Stimulated activated CD4-positive, alpha-beta T cell treated with anti-CD3 and anti-CD28 coated beads, TNF-alpha, amount 100 ng/mL, for 4 hours (primary cell): ENCODE measurements at regions not wholly inside any gene's neighbourhood (a gene's known extent, or its start where the extent isn't known, plus 50 kb on each side); places are given as distances from the start of the nearest gene placed in this dataset.

Experiments
- DNase-seq, 3 experiments: peaks; one replicate each; pipeline ENCODE4 v3.0.0-alpha.2; 2020; ENCODE audit warnings: low read depth in 3 of 3

DNA sequence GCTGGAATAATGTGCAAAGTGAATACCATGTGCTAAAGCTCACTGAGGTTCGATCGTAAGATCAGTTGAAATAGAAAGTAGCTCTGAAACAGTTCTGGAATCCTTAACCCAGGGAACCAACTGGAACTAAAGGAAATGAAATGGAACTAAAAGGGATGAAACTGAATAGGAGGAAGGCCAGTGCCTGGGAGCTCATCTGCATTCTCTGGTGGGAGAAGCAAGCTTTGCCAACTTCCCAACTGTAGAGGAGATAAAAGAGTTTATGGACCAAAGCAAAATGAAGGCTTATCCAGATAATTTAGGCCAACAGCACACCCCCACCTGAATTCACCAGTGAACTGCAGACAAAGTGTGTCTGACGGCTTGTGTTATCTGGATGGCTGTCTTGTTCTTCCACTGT is 188.6 kb upstream of the HABP2 start:
- no peak for DNase-seq

DNA sequence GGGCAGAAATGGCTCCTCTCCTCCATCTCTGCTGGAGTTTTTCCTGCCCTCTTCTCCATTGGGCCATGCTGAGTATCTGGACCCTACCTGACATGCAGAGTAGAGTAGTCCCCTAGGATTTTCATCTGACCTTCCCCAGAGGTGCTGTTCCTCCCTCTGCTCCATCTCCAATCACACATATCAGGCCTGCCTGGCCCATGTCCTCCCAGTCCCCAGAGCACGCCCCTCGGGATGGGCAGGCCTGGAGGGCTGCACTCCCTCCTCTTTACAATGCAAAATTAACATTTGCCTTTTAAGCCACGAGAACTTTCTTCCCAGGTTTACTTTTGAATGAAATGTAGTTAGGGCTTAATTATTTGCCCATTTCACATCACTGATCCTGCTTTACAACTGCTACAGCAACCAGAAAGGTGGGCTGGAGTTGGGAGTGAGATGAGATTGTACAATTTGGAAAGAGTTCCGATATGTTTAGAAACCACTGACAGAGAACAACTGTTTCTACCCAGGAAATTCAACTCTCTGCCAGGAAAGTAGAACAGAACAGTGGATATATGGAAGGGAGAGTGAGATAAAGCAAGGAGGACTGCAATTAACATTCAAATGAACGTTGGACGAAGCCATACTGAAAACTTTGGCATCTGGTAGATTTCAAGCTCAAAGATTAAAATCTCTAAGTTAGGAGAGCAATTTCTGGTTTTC is 184.0 kb upstream of the HABP2 start:
- no peak for DNase-seq

DNA sequence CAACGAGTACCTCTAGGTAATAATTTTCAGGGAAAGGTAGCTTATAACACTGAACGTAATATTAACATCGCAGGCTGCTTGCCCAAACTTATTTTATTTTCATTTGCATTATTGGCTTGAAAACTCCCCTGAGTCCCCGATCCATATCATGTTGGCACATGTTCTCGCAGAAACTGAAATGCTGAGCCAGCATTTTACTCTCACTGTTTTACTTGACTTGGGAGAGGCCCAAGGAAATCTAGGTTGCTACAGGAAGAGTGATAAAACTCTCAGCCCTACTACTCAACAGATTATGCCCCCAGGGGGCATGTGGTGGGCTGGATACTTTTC is 183.5 kb upstream of the HABP2 start:
- DNase-seq = no peak

DNA sequence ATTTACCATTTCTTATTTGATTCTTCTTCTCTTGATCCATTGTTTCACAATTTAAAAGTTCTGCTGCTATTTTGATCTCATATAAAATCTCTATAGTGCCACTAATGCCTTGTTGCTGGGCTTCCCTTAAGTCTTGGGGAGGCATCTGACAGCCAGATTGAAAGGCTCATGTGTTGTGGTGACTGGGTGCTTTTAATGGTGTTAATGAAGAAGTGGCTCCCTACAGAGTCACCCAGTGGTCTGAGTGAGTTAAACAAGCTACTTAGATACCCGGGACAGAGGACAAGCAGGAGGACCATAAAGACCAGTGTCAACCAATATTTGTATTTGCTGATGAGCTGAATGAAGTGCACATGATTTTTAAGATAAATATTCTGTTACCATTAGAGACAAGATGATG is 176.4 kb upstream of the HABP2 start:
- no peak for DNase-seq

DNA sequence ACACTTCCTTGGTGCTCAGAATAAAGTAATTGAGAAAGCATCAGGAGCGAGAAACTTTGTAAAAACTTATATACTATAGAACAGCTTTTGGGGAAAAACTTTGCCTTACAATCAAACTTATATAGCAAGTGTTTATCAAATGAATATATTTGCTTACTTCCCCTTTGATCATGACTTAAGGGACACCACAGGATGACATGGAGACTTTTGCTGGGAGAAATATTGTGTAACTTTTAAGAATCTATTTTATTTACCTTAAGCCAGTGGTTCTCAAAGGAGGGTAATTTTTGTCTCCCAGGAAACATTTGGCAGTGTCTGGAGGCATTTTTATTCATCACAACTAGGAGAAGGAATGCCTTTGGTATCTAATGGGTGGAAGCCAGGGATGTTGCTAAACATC is 173.8 kb upstream of the HABP2 start:
- no peak for DNase-seq

DNA sequence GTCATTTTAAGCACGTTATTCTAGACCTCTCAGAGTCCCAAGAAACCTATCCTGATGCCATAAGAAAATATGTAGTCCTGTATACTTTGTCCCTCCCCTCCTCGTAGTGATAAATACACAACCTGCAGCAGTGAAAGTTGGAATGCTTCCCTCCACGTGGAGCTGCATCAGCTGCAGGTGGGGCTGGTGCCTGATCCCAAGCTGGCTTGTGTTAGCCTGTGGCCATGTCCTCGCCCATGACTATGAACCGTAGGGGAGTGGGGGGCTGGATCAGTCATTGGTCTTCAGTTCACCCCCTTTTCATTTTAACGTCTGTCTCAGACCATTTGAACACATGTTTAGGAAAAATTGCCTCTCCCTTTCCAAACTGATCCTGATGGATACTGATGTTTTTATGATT is 171.4 kb upstream of the HABP2 start:
- DNase-seq = no peak

DNA sequence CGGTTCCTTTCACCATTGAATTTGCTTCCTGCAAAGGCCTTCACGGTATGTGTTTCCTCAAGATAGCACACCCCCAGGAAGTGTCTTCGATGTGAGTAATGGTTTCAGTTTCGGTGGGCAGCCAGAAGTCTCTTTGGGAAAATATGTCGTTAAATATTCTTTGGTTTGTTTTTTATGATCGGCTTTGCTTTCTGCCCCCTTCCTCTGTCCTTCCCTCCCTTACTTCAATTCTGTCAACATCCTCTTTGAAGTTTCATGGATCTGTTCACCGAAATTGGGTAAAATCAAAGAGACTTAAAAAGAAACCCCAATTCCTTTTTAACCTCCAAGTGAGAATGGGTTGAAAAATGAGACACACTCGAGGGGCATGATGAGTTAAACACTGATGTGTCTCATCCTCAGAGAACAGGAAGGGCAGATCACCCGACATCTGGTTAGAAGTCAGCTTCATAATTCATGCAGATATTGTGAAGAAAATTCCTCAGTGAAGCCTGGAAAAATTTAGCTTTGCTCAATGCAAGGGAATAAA is 170.8 kb upstream of the HABP2 start:
- DNase-seq = no peak

DNA sequence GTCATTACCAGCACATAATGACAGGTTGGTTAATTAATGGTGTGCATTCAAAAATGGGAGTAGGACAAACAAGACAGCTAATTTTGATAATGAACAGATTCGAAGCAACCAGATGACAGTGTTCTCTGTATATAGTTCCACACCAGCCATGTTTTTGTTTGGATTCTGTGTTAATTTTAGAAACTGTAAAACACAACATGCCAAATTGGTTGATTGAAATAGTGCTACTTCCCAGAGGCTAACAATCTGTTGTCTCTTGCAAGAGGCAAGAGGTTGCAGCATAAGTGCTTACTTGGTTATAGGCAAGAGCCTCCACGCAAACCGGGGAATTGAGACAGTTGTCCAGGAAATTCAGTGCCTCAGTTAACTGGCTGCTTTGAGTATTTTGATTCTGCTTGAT is 170.2 kb upstream of the HABP2 start:
- DNase-seq = no peak

DNA sequence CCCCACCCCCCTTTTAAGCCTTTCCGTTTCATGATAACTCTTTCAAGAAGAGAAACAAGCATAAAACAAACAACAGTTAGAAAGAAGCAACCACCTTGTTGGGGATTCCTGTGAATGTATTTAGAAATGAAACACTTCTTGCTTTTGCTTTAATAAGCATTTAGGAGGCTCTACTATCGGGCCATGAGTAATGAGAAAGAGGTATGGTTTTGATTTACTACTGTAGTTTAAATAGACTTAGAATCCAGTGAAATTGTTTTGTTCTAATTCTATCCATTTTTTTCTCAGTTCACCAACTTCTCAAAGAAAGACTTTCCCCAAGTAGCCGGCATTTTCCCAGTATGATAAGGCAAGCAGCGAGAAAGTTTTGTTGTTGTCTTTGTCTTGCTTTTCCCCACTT is 168.7 kb upstream of the HABP2 start:
- DNase-seq = no peak

DNA sequence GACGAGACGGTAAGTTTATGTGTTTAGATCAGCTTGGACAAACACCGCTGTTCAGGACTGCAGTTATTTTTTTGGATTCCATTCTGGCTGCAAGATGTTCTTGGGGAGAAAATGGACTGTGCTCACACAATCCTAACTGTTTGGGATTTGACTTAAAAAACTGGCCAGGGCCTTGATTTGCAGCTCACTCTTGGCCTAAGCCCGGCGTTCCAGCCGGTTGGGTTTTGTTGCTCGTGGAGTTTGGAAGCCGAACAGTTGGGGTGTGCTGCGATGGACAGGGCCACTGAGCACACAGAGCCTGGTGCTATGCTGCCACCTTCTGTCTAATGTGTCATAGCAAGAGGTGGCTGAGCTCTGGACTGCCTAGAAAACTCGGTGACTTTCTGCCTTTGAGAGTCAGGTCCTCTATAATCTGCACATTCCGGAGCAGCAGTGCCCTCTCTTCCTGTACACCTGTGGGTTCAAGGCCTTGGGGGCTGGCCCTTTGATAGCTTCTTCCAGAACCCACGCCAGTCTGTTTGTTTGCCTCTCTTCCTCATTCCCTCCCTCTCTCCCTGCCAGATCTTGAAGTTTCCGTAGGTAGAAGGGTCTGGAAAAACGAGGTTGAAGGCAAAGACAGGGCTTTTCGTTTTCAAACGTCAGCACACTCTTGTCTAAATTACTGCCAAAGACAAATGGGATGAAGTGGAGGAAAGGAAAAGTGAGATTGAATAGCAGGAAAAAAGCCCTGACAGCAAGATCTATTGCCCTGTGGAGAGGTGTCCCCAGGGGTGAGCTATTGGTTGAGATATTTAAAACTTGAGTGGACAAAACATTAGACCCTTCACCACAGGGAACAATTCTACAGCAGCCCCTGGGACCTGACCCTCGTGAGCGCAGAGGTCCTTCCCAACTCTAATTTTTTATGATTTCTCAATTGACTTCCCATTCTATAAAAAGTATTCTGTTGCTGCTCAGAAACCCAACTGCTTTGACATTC is 167.5 kb upstream of the HABP2 start:
- DNase-seq = peak; percentile 12 to 14 (median 13)

DNA sequence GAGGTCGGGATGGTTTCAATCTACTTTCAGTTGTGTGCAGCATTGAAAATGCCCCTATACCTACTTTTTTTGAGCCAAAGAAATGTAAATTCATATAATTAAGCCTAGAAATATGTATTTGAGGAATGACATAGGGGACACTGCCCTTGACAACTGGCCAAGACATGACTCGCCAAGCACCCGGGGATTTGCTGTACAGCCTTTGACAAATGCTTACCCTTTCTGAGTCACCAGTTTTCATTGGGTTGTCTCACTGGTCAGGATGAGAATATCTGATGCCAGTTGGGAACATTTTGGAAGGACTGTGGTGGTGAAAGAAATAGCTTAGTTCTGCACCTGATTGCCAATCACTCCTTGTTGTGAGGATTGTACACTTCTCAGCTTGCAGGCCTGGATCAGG is 166.8 kb upstream of the HABP2 start:
- DNase-seq = no peak

DNA sequence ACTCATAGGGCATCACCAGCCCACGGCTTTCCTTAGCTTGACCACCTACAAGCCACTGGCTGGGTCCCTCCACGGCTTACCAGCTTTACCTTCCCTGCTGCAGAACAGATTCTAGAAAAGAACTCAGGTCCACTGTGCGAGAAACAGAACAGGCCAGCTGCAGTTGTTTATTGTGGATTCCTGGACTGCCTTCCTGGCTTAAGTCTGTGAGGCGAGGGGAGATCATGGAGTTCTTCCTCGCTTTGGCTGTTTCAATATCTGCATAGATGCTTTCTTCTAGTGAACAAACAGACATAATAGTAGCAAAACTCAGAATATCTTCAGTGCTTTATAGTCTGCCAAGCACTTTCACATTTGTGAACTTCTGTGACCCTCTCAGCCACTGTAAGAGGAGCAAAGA is 162.9 kb upstream of the HABP2 start:
- DNase-seq = no peak

DNA sequence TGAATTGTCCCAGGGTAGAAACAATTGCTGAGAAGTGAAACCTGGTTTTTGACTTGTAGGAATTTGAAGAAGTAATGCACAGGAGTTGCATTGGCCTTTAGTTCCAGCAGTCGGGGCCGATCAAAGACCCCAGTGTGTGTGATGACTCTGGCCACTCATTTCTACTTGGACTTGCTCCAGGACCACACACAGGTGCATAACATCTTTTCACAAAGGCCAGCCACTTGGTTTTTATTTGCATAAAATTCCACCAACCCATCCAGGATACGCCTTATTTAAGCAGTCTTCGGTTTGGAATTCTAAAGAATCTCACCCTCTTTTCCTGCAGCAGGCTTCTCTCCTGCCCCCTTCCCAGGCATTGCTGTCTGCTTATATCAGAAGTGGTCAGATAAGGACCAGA is 162.0 kb upstream of the HABP2 start:
- DNase-seq = no peak

DNA sequence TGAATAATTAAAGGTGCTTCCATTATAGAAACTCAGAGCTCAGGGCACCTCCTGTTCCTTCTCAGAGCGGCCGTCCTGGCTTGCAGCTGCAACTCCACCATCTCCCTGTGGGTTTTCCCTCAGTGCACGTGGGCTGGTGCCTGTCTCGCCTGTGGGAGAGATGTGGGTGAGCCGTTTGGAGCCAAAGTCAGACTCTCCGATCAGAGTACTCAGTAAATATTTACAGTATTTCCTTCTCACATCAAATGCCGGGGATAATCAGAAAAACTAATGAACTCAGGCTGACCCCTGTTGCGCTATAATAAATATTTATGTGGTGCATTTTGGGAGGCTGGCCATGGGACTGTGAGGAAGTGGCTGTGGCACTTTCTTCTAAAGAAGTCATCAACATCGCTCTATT is 155.8 kb upstream of the HABP2 start:
- no peak for DNase-seq

DNA sequence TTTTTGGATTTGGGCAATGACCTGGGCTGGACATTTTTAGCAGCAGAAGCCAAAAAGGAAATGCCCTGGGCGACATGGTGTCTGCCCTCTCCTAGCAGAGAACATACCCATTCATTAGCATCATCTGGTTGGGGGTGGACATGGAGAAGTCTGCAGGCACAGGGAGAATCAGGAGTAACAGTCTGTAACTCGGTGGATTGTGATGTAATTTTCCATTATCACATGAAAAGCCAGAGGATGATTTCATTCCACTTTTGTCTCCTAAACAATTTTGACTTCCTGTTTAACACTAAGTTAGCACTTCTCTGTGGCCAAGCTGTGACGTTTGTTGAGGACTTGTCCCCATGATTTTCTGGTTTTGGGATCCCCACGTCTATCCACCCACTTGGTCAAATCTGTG is 153.8 kb upstream of the HABP2 start:
- DNase-seq = no peak

DNA sequence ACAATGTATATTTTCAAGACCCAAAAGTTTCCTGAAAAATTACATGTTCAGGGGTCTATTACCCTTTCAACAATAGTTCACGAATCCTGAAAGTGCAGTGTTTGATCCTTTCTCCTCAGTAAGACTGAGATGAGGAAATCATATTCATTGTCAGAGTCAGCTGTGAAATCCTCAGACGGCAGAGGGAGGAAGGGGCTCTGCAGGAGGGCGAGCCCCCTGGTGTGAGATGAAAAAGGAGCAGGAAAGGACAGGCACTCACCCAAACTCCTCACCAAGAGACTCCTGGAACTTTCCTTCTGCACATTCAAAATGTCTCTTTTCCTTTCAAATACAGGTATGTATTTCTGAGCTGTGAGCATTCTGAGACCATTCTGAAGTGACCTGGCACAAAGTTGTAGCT is 150.3 kb upstream of the HABP2 start:
- no peak for DNase-seq

DNA sequence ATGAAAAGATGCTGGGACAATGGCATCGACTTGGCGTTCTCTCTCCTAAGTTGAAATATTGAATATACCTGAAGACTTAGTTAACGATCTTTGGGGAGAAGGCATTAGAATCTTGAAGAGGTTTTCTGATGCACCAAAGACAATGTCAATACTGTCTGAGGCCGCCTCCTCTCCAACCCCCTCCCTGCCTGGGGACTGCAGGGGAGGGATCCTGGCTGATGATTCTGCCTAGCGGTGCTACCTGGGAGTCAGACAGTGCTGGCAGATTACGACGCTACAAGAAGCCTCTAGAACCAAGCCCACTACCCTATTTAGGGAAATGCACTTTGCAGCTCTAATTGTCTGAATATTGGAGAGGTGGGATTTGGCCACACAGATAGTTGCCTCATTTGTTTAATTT is 145.6 kb upstream of the HABP2 start:
- no peak for DNase-seq

DNA sequence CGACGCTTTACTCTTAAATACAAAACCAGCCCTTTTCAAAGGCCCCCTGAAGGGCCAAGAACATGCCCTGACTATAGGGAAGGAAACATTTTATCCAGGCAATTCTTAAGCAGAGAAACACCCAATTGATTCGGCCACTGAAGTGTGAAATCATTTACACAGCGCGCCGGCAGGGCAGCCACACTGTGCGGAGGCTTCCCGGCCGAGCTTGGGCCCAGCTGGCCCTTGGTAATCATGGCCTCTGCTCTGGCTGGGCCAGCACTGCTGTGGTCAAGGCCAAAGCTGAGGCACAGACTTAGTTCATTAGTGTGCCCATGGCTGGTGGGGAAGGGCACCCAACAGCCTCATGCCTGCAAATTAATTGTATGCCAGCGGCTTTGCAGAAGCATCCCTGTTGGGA is 143.7 kb upstream of the HABP2 start:
- DNase-seq = no peak

DNA sequence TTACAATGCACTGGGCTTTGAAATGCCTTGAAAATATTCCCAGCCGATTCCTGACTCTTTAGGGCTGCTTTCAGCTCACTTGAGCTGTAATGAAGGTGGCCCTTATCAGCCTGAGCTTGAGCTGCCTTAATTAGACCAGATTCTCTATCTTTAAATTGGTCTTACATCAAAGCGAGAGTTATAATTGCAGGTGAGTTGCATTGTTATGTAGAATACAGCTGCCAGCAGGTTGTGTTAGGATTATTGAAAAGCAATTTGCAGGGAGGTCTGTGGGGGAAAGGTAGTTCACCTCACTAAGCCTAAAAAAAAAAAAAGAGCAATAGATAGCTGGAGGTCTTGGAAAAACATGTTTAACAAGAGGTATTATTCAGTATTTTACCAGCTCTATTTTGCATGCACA is 142.2 kb upstream of the HABP2 start:
- no peak for DNase-seq

DNA sequence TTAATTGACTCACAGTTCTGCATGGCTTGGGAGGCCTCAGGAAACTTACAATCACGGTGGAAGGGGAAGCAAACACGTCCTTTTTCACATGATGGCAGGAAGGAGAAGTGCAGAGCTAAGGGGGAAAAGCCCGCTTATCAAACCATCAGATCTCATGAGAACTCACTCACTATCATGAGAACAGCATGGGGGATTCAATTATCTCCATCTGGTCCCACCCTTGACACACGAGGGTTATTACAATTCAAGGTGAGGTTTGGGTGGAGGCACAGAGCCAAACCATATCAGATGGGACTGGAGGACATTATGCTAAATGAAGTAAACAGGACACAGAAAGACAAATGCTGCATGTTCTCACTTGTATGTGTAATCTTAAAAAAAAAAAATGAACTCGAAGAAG is 141.4 kb upstream of the HABP2 start:
- DNase-seq = no peak

DNA sequence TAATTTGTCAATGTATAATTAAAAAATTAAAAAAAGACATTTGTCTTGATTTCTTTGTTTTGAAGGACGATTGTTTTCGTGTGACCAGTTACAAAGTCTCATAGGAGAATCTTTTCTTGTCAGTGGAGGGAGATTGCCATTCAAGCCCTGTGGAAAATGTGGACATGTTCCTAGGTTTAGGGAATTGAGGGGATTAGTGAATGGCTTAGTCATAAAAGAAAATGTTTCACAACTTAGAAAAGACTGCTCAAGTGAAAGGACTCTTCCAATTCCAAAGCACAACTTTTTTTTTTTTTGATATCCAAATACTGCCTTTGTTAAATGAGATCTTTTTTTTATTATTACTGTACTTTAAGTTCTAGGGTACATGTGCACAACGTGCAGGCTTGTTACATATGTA is 140.7 kb upstream of the HABP2 start:
- no peak for DNase-seq

DNA sequence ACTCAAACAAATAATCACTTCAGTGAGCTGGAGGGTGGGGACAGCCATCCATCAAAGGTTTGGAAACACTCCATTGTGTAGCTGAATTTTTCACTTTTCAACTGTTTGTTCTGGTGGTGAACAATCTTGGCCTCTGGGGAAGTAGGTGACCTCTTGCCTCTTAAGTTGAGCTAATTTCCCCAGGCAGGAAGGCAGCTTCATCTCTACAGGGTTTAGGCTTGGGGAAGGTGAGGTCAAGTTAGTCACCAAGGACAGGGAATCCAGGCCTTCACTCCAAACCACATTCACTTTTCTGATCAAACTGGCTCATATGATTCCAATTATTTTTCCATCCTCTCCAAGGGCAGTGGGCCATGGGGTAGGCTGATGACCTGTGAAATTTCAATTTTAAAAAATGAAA is 138.3 kb upstream of the HABP2 start:
- DNase-seq = no peak

DNA sequence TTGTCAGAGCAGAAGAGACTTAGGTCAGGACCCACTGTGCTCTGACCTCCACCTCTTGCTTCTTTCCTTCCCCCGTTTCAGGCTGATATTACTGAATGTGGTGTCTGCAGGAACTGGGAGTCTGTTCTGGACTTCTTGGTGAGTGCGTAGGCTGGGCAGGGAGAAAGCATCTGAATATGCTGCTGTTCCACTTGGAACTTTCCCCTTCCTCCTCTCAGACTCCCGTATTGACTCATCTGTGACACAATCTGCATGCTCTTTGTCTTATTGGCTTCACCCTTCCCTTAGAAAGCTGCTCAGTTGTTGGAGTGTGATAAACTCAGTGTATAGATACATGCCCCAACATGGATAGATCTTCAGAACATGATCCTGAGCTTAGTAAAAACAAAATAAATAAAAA is 137.6 kb upstream of the HABP2 start:
- no peak for DNase-seq
